Stimulated activated naive B cell treated with anti-CD40 and anti-IgM and Interleukin-4, amounts not matched to agents 10 μg/mL and 1 μg/mL and 100 μg/mL, for 72 hours (primary cell): ENCODE measurements at regions not wholly inside any gene's neighbourhood (a gene's known extent, or its start where the extent isn't known, plus 50 kb on each side); places are given as distances from the start of the nearest gene placed in this dataset.

Experiments
- ATAC-seq, 2 donors: fragments of 150-1000 bp; cut with Tn5 transposase; replicated peaks; 2 replicates each; pipeline ENCODE4 v1.10.0; 2021; ENCODE audit warnings: moderate library complexity in 1 of 2
- DNase-seq: peaks from one replicate; pipeline ENCODE4 v3.0.0; 2021
- H3K27ac Mint-ChIP-seq: one replicate; pipeline ENCODE4 v1.8.0; 2022; ENCODE audit warnings: mild to moderate bottlenecking, mixed read lengths
- H3K27me3 Mint-ChIP-seq, 2 donors: one replicate each; pipeline ENCODE4 v1.8.0; 2022; ENCODE audit warnings: mixed read lengths in 2 of 2
- H3K36me3 Mint-ChIP-seq, 2 donors: one replicate each; pipeline ENCODE4 v1.8.0; 2022; ENCODE audit warnings: mixed read lengths in 2 of 2, mild to moderate bottlenecking in 1 of 2
- H3K4me1 Mint-ChIP-seq, 2 donors: one replicate each; pipeline ENCODE4 v1.8.0; 2022; ENCODE audit warnings: mixed read lengths in 2 of 2, mild to moderate bottlenecking in 1 of 2
- H3K4me3 Mint-ChIP-seq, 2 donors: one replicate each; pipeline ENCODE4 v1.8.0; 2022; ENCODE audit warnings: mild to moderate bottlenecking in 2 of 2, mixed read lengths in 2 of 2, moderate library complexity in 1 of 2
- H3K9me3 Mint-ChIP-seq, 2 donors: one replicate each; pipeline ENCODE4 v1.8.0; 2022; ENCODE audit warnings: mixed read lengths in 2 of 2, mild to moderate bottlenecking in 1 of 2

- no peaks in the 10 kb centered on the region for H3K4me1 Mint-ChIP-seq
- no peaks in the 10 kb centered on the region for H3K9me3 Mint-ChIP-seq
- H3K27me3 Mint-ChIP-seq, result no peaks in the 10 kb centered on the region
- ATAC-seq (no peak), DNase-seq (no peak)
- no peak overlapping the region for H3K4me3 Mint-ChIP-seq
- no peak overlapping the region for H3K27ac Mint-ChIP-seq
- no peaks in the 10 kb centered on the region for H3K36me3 Mint-ChIP-seq
Observed at GRCh38 chr4:138297743-138298405, 55.7 kb upstream of the SLC7A11 start.

DNA sequence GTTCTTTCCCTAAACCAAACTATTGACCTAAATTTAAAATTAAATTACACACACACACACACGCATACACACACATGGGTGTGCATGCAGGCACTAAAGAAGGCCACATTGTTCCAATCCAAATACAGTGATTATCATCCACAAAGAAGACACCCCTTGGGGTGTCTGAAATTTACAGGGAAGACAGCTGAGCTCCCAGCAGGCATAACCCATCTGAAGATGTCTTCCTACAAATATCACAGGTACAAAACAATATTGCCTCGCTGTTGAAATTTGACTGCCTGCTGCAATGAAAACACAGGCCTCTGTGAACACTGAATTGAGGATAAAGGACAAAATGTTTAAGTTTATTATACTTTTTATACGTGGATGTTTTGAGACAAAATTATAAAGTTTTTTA is 50.2 kb upstream of the SLC7A11 start:
- Mint-ChIP-seq H3K4me1 (no peaks in the 10 kb centered on the region), H3K27me3 (no peaks in the 10 kb centered on the region), H3K27ac (no peak overlapping the region), H3K4me3 (no peak overlapping the region), H3K9me3 (no peaks in the 10 kb centered on the region), H3K36me3 (no peaks in the 10 kb centered on the region)
- DNase-seq, result no peak
- ATAC-seq, result no peak
